DMS153 treated with DMSO at 0.1 percent for 48 hours (cell line): ENCODE measurements at regions not wholly inside any gene's neighbourhood (a gene's known extent, or its start where the extent isn't known, plus 50 kb on each side); places are given as distances from the start of the nearest gene placed in this dataset.
"Not testable (repeated sequence)": the region's sequence is repeated elsewhere in the genome, so short reads cannot be mapped to it uniquely, and the experiment has no call there.

Experiments
- DNase-seq: peaks from one replicate; lab custom pipeline; 2025; ENCODE audit not compliant: unreplicated experiment; lab: John Stamatoyannopoulos, UW

GRCh38 chr21:35619184-35619583 is 441.1 kb downstream of the SETD4 start:
- DNase-seq, result no peak

- DNase-seq, result no peak
These were observed 442.8 kb downstream of the SETD4 start for GRCh38 chr21:35617491-35617890.

DNA sequence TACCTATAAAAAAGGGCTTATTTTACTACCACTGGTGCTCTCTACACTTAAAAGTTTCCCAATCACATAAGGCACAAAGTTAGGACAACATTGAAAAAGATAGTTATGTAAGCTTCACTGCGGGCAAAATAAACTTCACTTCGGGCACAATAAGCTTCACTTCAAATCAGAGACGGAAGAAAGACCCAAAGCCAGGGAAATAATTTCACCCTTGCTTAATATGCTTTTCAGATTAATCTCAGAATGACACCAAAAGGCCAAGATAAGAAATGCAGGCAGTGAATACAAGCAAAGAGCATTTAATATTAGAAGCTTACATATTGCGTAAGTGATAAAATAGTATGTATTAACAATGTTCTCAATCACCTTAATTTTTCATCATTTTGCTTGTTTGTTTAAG is 444.2 kb downstream of the SETD4 start:
- no peak for DNase-seq

GRCh38 chr21:35615325-35615724 is 445.0 kb downstream of the SETD4 start:
- DNase-seq, result no peak

- no peak for DNase-seq
These were observed 445.9 kb downstream of the SETD4 start for GRCh38 chr21:35614396-35614921.

DNA sequence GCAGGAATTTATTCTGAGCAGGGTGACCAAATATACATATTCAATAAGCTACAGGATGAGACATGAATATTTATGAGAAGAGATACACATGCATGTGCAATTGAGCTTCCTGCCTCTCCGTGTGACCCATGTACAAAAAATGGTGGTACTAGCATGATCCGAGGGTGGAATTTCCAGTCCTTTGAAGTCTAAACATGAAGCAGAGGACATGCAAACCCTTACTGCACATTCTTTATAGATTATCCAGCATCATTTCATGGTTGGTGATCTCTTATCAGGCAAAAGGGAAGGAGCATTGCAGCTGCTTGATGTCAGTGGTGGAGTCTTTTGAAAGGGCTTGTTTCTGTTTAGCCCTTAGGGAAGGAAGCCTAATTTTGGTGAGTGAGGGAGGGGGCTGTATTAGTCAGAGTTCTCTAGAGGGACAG is 448.6 kb downstream of the SETD4 start:
- DNase-seq, result no peak

- DNase-seq, result no peak
These were observed 451.1 kb downstream of the SETD4 start for GRCh38 chr21:35609263-35609662.

- DNase-seq, result no peak
These were observed 452.9 kb downstream of the SETD4 start for GRCh38 chr21:35607406-35607805.

- DNase-seq, result no peak
These were observed 453.7 kb downstream of the SETD4 start for GRCh38 chr21:35606578-35606977.

GRCh38 chr21:35606146-35606545 is 454.2 kb downstream of the SETD4 start:
- DNase-seq, result no peak

GRCh38 chr21:35603494-35603893 is 456.8 kb downstream of the SETD4 start:
- no peak for DNase-seq

- DNase-seq, result no peak
These were observed 457.4 kb downstream of the SETD4 start for GRCh38 chr21:35602811-35603362.

DNA sequence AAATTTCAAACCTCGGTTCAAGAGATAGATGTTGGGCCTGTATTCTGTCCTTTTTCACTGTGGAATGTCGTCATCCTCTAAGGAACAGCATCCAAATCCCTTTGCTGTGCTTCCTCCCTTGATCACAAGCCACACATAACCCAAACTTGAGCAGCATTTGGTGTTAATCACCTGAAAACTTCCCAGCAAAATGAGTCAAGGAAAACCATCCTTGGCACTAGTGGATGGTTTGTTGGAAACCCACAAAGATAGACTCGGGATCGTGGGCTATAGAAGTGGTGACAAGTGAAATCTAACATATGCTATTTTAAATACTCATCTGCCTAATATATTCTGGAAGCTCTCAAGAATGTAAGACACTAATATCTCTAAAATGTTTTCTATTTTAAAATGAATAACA is 459.1 kb downstream of the SETD4 start:
- no peak for DNase-seq

- DNase-seq, result no peak
These were observed 461.2 kb downstream of the SETD4 start for GRCh38 chr21:35599164-35599563.

DNA sequence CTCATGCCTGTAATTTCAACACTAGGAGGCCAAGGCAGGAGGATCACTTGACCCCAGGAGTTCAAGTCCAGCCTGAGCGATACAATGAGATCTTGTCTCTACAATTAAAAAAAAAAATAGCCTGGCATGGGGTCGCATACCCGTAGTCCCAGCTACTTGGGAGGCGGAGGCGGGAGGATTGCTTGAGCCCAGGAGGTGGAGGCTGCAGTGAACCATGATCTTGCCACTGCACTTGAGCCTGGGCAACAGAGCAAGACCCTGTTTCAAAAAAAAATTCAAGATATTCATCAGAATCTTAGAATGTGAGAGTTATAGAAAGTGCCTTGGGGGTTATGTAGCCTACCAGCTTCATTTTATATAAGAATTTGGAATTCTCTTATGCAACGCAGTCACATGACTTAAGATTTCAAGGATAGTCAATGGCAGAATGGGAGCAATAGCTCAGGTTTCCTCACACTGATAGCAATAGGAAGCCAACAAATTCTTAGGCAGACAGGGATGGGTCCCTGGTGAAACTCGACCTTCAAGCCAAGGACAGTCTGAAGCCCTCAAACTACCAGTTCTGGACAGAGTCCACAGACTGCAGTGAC is 462.5 kb downstream of the SETD4 start:
- no peak for DNase-seq

GRCh38 chr21:35594905-35595304 is 465.4 kb downstream of the SETD4 start:
- DNase-seq, result no peak

DNA sequence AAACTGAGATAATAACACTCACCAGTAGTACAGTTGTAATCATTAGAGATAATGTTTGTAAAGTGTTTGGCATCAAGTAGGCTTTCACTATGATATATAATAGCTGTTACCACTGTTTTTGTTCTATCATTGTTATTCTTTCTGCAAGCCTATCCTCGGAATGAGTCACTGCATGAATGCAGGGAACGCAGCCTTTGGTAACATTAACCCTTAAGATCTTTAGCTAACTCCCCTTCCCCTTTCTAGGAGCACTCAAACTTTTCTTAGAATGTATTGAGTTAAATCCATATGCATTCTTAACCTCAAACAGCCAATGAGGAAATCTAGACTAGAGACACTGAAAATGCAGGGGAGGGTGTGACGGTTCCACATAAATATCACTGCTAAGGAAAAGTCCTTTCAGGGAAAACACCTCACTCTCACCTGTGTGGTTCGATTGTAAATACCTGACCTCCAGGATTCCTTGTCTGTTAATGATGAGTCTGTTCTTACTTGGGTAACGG is 467.3 kb downstream of the SETD4 start:
- peak; percentile 52 for DNase-seq

- DNase-seq, result not testable (repeated sequence)
These were observed 470.0 kb downstream of the SETD4 start for GRCh38 chr21:35590284-35590683.

DNA sequence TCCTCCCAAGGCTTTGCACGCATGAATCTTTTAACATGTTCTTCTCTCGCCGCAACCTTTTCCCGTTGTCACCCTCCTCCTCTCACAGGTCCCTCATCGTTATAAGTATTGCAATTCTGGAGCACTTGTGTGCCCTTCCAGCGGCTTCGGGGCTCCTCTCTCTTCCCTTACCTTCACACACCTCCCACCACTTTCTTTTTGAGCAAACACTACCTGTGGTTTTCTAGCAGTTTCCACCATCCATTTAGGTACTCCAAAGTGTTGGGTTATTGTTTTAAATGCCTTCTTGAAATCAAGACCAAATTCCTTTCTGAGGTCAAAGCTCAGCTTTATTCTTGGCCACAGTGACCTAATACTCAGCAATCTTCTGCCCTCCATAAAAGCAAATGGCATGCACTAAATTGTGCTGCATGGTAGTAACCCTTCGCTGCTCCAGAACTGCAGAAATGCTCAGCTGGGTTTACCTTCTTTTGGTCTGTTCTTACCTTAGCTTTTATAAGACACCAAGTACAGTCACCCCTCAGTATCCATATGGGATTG is 472.4 kb downstream of the SETD4 start:
- no peak for DNase-seq

DNA sequence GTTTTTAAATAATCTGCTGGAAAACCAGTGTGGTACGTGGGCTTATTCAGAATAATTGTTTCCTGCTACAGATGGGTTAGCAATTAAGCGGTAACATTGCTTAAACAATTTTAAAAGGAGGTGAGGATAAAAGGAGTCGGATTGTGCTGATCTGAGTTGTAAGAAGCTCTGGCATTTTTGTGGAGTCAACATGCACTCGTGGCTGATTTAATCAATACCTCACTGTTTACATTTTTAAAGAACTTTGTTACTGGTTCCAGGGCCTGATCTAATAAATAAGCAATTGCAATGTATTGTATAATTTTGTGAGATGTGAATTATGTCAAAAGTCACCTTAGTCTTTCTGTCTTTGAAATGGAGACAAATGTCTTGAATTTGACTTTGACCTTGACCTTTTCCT is 474.0 kb downstream of the SETD4 start:
- no peak for DNase-seq

DNA sequence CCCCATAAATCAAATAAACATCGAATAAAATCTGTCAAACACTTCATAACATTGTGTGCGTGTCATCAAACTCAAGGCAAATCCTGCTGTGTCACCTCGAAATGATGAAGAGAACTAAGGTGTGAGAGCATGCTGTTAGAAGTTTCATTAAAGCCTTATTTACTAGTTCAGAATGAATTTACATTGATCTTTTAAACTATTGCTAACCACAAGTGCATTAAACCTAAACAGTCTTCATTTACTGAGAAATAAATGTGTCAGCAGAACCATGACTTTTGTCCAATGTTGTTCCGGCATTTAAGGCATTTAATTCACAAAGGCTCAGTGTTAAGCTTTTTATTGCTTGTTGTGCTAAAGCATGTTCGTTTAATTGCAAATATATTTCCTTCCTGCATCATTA is 474.4 kb downstream of the SETD4 start:
- DNase-seq, result no peak

DNA sequence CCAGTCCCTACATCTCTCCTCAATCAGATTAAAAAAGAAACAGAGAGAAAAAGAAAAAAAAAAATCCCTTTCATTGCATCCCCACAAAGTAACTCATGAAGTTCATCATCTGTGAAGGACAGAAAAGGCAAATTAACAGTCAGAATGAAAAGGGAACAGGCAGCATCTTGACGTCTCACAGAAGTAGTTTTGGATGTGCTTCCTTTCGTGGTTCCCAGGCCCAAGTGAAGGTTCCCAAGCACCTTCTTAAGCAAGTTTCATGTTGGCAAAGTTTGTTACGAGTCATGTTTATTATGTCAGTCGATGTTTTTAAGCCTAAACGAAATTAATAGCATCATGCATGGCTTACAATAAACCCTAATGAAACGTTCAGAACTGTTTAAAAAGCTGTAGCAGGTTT is 475.2 kb downstream of the SETD4 start:
- no peak for DNase-seq
